GM18520 (cell line): ENCODE measurements at regions not wholly inside any gene's neighbourhood (a gene's known extent, or its start where the extent isn't known, plus 50 kb on each side); places are given as distances from the start of the nearest gene placed in this dataset.
A peak's percentile ranks its signal among the peaks of the same experiment; 100 is the strongest.
"Not testable (repeated sequence)": the region's sequence is repeated elsewhere in the genome, so short reads cannot be mapped to it uniquely, and the experiment has no call there.

Source experiments
- ATAC-seq: cut with Tn5 transposase; IDR thresholded peaks from one replicate; pipeline ENCODE4 v1.9.1; 2021; ENCODE audit not compliant: unreplicated experiment

DNA sequence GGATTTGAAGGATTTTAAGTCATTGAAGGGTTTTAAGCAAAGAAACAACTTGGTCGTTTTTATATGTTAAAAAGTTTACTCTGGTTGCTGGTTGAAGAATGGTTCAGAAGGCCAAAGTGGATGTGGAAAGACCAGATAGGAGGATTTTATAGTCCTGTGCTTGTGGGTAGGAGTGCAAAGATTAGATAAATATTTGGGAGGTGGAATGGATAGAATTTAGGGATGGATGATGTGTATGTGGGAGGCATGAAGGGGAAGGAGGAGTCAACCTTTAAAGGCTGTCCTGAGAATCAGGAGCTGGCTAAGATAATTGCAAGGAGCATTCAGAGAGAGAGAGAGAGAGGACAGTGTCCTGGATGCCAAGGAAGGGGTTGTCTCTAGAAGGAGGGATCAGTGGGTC is 190.1 kb upstream of the SPRED2 start:
- no peak for ATAC-seq

DNA sequence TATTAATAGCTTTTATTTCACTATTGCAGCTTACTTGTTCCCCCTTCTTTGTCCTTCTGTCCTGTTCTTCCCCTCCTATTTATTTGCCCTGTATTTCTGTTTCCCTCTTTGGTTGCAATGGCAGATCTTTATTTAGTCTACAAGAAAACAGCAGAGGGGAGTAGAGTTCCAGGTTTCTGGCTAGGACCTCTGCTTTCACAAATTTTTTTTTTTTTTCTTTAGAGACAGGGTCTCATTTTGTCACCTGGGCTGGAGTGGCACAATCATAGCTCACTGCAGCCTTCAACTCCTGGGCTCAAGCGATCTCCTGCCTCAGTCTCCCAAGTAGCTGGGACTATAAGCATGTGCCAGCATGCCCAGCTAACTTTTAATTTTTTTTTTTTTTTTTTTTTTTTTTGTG is 188.1 kb upstream of the SPRED2 start:
- ATAC-seq: no peak

DNA sequence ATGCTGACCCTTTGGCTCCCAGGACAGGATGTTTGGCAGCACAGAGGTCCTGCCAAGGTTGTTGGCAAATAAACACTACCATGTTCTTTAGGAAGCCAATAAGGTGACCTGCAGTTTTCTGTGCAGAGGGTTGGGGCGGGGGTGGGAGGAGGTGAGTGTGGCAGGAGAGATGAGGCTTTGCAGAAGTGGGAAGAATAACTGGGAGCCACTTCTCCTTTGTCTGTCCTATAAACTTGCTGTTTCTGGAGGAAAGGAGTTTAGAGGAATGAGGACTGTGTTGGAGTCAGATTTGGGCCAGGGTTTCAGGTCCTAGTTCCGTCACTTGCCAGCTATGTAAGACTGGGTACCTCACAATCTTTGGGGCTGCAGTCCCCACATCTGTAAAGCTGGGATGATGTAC is 187.6 kb upstream of the SPRED2 start:
- no peak for ATAC-seq

DNA sequence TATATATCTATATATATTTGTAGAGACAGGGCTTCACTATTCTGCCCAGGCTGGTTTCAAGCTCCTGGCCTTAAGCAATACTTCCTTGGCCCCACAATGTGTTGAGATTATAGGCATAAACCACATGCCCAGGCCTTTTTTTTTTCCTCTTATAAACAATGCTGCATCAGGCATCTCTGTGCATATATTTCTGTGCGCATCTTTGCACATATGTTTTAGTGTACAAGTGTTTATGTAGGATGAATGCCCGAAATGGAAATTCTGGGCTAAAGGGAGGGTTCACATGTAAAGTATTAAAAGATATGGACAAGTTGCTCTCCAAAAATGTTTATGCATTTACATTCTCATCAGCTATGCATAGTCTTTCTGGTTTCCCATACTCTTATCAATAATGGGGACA is 183.2 kb upstream of the SPRED2 start:
- ATAC-seq: no peak

DNA sequence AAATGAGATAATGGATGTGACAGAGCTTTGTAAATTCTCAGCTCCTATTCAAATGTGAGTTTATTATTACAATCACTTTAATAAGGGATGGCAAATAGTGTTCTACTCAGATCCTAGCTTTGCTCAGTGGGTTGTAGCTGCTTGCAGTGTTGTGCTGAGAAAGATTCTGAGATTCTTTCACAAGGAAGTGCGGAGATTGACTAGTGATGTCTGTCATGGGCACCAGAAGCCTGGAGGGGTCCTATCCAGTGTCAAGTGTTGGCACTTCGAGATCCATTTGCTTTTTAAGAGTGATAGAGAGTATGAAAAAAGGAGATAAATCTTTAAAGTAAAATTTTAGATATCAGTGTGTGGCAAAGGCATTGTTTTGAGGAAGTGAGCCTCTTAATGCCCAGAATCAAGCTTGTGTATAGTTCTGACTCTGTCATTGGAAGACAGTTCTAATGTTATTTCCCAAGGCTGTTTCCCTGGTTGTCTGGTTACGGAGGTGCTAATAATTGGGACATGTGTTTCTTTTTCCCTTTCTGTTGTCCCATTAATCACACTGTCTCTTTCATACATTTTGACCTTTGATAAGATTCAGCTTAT is 181.7 kb upstream of the SPRED2 start:
- ATAC-seq: no peak

DNA sequence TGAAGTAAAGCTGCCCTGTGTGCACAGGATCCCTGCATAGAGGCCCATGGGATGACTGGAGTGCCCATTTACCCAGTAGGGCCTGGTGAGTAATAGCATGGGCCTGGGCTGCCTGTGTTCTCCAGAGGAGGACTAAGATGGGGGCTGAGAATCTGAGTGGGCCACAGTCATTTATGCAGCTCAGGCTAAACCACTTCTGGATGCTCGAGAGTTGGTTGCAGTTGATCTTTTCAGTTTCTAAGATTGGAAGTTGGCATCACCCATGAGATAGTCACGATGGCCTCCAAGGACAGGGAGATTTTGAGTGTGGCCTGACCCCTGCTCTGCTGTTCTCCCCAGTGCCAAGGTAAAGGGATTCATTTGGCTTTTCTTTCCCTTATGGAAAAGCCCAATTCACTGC is 179.1 kb upstream of the SPRED2 start:
- ATAC-seq: no peak

DNA sequence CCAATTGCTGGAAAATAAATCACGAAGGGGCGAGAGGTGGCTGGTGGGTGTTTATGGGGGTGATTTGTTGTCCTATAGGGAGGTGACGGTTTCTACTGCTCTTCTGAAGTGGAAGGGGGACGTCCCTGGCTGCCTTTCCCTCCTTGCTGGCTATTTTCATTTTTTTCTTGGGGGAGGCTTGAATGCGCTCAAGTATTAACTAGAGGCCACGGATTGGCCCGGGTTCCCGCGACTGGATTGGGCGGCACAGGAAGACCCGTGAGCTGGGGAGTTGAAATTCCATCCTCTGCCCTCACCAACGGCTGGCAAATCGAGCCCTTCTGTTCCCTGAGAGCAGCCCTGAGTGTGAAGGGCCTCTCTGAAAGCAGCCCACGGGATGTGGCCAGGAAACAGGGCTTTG is 176.5 kb upstream of the SPRED2 start:
- no peak for ATAC-seq

DNA sequence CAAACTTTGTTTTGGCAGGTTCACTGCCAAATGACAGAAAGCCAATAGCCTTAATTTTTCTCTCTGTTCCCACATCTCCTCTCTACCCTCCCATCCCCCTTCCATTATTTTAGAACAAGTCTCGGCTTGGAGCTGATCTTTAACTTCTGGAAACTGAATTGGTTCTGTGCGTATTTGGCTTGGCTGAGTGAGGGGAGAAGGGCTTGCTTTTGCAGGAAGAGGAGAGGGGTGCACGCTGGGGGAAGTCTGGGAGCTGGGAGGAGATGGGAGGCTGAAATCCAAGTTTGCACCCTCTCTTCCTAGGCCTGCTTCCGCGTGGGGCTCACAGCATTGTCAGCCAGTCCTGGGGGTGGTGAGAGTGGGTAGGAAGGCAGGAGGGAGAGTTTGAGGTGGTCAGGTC is 176.1 kb upstream of the SPRED2 start:
- no peak for ATAC-seq

DNA sequence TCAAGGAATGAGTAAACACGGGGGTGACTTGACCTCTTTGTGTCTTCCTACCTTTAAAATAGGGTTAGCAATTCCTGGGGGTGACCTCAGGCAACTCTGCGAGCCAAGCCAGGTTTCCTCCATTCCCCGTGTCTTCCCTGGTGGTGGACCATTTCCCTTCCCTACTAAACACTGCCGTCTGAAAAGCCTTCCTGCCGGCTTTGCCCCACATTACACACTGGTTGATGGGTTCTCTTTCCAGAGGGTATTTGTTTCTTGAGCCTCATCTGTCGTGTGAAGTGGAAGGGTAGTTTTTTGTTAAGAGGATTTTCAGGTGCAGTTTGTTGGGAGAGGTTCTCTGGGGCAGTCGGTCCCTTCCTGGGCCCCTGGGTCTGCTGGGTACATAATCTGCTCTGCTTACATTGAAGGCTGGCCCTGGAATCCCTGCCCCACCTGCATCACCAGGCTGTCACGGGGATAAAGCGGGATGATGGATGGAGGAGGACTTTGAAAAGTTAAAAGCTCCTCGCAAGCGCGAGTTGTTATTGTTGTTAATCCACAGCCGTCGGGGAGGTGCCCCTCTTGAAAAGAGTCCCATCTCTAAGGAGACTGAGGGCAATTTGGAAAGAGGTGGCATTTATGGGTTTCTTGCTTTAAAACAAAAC is 175.4 kb upstream of the SPRED2 start:
- no peak for ATAC-seq

DNA sequence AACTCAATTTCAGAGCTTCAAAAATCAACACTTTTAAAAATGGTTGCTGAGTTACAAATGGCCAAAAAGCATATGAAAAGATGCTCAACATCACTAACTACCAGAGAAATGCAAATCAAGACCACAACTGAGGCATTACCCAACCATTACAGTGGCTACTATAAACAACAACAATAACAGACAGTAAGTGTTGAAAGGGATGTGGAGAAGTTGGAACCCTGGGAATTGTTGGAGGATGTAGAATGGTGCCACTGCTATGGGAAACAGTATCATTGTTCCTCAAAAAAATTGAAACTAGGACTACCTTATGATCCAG is 173.3 kb upstream of the SPRED2 start:
- peak; percentile 29 for ATAC-seq

DNA sequence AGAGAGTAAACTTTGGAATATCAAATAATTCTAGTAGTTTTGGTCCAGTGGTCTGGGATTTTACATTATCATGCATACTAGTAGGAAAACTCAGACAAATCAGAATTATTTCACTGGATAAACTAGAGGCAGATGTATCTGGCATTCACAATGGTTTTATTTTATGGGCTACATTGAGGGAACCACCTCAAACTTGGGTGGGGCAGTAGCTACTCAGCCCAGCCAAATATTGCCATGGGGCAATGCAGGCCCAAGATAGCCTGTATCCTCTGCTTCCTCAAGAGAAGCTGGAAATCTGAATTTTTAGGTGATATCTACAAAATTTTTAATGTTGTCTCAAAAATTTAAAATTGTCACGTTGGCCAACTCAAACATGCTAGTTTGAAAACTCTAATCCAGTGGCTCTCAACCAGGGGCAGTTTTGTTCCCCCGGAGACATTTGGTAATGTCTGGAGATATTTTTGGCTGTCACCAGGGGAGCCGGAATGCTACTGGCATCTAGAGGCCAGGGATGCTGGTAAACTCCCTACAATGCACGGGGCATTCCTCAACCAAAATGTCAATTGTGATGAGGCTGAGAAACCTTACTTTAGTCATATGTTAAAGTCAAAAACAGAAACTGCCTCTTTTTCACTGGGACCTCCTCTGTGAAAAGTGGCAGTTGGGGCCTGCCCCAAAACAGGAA is 172.8 kb upstream of the SPRED2 start:
- no peak for ATAC-seq

DNA sequence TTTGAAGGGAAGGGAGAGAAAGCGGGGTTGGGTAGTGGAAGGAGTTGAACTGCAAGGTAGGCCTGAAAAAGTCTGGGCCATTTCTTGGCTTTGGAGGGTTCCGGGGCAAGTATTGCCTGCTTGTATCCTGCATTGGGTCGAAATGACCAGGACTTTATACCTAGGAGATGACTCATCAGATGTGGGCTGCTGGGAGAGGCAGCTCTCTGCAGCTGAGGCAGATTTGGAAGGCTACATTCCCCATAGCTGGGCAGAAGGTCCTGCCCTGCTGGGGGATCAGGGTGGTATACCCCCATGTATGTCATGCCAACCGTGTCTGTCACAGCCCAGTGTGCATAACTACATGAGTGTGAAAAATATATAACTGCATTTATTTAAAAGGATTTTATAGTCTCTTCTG is 171.8 kb upstream of the SPRED2 start:
- no peak for ATAC-seq

DNA sequence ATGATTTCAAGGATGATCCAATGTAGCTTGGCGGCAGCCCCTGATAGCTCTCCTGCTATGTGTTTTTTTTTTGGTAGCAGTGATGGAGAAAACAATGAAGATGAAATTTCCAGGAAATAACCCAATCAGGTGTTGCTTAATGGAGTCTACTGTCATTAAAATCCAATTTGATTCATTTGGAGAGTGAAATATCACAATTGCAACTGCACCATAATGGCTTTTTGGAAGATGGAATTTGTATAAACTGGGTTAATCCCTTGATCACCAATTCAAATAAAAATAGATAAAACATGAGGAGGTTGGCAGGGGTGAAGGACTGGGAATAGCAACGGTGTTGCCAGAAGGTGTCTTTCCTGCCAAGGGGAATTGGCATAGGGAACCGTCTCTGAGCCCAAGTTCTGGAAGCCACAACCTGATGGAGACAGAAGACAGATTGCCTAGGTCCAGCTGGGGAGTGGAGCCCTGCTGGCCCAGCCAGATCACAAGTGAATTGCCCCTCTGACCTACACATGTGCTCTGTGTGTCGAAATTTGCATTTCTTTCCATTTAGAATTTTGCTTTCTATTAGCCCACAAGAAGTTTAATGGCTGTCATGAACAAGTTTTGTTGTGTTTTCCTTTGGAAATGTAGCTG is 170.3 kb upstream of the SPRED2 start:
- ATAC-seq: no peak

DNA sequence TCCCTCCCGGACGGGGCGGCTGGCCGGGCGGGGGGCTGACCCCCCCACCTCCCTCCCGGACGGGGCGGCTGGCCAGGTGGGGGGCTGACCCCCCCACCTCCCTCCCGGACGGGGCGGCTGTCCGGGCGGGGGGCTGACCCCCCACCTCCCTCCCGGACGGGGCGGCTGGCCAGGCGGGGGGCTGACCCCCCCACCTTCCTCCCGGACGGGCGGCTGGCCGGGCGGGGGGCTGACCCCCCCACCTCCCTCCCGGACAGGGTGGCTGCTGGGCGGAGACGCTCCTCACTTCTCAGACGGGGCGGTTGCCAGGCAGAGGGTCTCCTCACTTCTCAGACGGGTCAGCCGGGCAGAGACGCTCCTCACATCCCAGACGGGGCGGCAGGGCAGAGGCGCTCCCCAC is 168.5 kb upstream of the SPRED2 start:
- ATAC-seq: not testable (repeated sequence)

DNA sequence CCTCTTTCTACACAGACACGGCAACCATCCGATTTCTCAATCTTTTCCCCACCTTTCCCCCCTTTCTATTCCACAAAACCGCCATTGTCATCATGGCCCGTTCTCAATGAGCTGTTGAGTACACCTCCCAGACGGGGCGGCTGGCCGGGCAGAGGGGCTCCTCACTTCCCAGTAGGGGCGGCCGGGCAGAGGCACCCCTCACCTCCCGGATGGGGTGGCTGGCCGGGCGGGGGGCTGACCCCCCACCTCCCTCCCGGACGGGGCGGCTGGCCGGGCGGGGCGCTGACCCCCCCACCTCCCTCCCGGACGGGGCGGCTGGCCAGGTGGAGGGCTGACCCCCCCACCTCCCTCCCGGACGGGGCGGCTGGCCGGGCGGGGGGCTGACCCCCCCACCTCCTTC is 168.0 kb upstream of the SPRED2 start:
- not testable (repeated sequence) for ATAC-seq

DNA sequence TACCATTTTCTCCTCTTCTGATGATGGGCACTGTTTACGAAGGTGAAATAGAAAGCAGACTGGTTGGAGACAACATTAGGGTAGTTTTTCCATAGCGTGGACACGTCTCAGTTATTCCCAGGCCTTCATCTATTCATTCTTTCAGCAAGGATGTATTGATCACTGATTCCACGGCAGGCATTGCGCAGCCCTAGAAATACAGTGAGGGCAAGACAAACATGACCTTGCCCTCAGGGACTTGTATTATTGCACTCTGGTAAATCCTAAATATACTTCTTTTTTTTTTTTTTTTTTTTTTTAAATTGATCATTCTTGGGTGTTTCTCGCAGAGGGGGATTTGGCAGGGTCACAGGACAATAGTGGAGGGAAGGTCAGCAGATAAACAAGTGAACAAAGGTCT is 167.3 kb upstream of the SPRED2 start:
- no peak for ATAC-seq

DNA sequence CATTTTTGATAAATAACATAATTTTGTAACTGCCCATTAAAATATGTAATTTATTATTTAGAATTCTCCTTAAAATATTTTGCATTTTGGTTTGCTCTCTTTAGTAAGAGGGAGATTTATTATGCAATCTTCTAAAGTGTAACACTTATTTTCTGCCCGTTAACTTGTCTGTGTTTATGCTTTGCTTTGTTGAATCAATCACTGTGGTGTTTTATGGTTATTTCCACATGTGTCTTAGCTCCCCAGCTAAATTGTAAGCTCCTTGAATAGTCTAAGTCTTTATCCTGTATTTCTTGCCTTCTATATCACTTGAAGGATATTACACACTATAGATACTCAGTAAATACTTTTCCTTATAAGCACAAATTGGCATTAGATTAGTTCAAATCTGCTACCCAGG is 166.6 kb upstream of the SPRED2 start:
- ATAC-seq: no peak

DNA sequence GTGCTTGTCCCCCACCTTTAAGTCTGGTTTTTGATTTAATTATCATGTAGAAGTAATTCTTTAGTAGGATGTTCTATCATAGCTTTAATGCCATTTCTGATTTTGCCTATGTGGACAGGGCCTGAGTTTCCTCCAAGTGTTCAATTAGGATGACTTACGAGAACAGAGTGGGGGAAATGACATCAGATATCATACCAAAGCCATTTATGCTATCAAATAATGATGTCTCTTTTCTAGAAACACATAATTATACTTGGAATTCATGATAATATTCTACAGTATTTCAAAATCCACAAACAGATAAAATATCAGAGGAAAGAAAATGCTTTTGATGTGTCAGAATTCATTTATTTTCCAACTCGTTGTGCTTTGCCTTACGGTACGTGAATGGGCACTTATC is 165.9 kb upstream of the SPRED2 start:
- no peak for ATAC-seq

DNA sequence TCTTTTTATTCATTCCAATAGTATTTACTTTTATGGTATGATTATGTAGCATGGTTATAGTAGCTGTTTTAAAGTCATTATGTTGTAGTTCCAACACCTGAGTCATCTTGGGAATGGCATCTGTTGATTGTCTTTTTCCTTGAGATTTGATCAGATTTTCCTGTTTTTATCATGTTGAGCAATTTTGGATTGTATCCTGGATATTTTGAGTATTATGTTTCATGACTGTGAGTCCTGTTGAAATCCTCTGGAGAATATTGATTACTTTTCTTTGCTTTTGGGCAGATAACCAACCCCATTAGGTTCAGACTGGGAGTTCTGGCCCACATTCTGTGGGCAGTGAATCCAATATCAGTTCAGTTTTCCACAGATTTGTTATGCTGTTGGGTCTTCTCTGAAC is 163.2 kb upstream of the SPRED2 start:
- no peak for ATAC-seq

DNA sequence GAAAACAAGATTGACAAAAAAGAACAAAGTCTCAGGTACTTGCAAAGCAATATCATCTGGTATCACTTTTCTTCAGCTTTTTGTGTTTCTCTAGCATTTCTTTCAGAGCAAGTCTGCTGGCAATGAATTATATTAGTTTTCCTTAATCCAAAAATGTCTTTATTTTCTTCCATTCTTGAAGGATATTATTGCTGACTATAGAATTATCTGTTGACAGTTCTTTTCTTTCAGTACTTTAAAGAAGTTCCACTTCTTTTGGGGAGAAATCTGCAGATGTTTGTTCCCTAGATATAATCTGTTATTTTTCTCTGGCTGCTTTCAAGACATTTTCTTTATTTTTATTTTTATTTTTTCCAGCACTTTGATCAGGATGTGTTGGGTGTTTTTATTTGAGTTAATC is 161.8 kb upstream of the SPRED2 start:
- no peak for ATAC-seq

DNA sequence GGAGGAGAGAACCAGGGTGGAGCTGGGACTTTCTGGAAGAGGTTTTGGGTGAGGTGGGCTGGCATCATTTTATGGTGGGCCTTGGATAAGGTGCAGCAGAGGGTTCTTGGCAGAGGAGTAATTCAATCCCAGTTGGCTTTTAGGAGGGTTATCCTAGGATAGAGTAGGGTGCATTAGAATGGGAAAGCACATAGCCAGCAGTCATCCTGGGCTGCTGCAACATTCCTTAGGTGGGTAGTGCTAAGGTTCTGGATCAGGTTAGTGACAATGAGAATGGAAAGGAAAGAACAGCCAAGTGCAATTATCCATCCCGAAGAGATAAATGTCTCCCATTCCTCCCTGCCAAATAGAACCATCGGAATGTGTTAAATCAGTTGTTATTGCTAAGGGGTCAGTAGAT is 157.3 kb upstream of the SPRED2 start:
- ATAC-seq: no peak

DNA sequence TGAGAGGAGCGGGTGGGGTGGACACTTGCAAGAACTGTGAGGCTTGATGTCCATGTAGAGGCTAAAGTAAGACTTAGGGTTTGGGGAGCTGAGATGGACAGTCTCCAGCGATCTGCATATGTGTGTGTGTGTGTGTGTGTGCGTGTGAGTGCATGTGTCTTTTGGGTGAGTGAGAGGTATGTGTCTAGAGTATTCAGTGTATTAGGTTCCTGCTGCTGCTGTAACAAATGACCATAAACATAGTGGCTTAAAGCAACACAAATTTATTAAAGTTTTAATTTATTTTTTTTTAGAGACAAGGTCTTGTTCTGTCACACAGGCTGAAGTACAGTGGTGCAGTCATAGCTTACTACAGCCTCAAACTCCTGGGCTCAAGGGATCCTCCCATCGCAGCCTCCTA is 155.4 kb upstream of the SPRED2 start:
- no peak for ATAC-seq
